Mucosa of stomach (tissue), 1 donor: ENCODE measurements at regions not wholly inside any gene's neighbourhood (a gene's known extent, or its start where the extent isn't known, plus 50 kb on each side); places are given as distances from the start of the nearest gene placed in this dataset.
"Not testable (repeated sequence)": the region's sequence is repeated elsewhere in the genome, so short reads cannot be mapped to it uniquely, and the experiment has no call there.

Source experiments
- H3K27me3 ChIP-seq: one replicate; pipeline ENCODE4 v1.7.0; 2013; ENCODE audit warnings: mild to moderate bottlenecking, low read length; ENCODE audit not compliant: control insufficient read depth, insufficient read depth
- H3K36me3 ChIP-seq: one replicate; pipeline ENCODE4 v1.7.0; 2013; ENCODE audit warnings: low read length; ENCODE audit not compliant: control insufficient read depth, insufficient read depth
- H3K4me1 ChIP-seq: one replicate; pipeline ENCODE4 v1.7.0; 2013; ENCODE audit warnings: mild to moderate bottlenecking, low read length; ENCODE audit not compliant: control insufficient read depth, insufficient read depth
- H3K4me3 ChIP-seq: one replicate; pipeline ENCODE4 v1.7.0; 2013; ENCODE audit warnings: low read length
- H3K9ac ChIP-seq: one replicate; pipeline ENCODE4 v1.7.0; 2013; ENCODE audit warnings: mild to moderate bottlenecking, low read length, moderate library complexity
- H3K9me3 ChIP-seq: one replicate; pipeline ENCODE4 v1.7.0; 2013; ENCODE audit warnings: mild to moderate bottlenecking, low read length, moderate library complexity; ENCODE audit not compliant: control insufficient read depth
- donor health status: Pancreatic carcinoma.

DNA sequence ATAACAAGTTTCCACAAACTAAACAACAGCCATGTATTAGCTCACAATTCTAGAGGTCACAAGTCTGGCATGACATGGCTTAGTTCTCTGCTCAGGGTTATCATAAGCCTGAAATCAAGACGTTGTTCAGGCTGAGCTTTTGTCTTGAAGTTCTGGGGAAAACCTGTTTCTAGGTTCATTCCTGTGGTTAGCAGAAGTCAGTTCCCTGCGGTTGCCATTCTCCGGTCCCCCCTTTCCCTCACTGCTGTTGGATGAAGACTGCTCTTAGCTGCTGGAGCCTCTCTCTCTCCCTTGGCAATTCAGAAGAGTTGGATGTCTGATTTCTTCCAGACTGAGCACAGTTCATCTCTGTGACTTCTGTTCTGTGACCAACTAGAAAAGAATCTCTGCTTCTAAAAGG lies 962.6 kb downstream of the PCDH7 start:
- Histone ChIP-seq H3K4me3 (no peak overlapping the region), H3K4me1 (no peaks in the 10 kb centered on the region), H3K9ac (no peak overlapping the region), H3K27me3 (no peaks in the 10 kb centered on the region), H3K36me3 (no peaks in the 10 kb centered on the region), H3K9me3 (no peaks in the 10 kb centered on the region)

DNA sequence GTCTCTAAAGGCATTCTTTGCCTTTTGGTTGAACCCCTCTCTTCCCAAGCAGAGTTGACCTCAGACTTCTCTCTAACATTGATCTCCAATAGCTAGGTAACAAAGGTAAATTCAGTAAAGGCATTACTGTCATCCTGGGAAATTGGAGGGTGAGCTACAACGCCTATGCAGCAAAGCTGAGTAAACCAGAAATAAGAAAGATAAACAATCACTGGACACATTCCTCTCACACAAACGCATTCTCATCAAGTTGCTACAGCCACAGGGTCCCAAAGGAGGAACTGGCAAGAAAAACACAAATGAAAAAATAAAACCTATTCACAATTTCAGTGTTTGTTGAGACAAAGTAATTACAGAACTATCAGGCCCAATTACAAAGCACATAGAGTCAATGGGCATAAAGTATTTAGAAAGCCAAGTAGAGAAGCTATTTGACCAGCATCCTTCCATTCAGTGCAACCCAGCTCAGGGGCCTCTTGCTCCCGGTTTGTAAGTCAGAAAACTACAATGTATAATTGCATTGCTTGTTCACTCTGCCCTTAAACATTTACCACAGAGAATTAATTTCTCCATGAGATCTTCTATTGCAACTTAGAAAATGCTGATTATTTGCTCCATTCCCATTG lies 967.7 kb downstream of the PCDH7 start:
- Histone ChIP-seq H3K4me3 (no peak overlapping the region), H3K9me3 (no peaks in the 10 kb centered on the region), H3K36me3 (no peaks in the 10 kb centered on the region), H3K9ac (no peak overlapping the region), H3K4me1 (no peaks in the 10 kb centered on the region), H3K27me3 (no peaks in the 10 kb centered on the region)

- H3K4me3 ChIP-seq = no peak overlapping the region
- H3K36me3 ChIP-seq = no peaks in the 10 kb centered on the region
- H3K4me1 ChIP-seq = no peaks in the 10 kb centered on the region
Measured at GRCh38 chr4:31692399-31692940, 972.3 kb downstream of the PCDH7 start.

DNA sequence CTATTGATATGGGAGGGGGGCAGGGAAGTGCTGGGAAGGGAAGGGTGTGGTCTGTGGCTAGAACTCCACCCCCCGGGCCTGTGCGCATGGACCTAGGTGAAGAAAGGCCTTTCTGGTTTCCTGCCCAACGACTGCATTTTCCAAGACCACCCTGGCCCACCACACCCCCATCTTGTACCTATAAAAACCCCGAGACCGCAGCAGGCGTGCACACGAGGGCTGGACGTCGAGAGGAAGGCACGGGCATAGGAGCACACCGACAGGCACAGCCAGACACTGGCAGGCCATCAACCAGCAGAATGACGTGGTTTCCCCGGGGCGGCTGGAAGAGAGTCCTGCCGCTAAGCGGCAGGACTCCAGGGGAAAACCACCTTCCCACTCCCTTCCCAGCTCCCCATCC lies 981.1 kb downstream of the PCDH7 start:
- no peaks in the 10 kb centered on the region for H3K36me3 ChIP-seq
- H3K9me3 ChIP-seq = no peaks in the 10 kb centered on the region
- H3K27me3 ChIP-seq = no peaks in the 10 kb centered on the region
- H3K9ac ChIP-seq = no peak overlapping the region
- no peak overlapping the region for H3K4me3 ChIP-seq
- no peaks in the 10 kb centered on the region for H3K4me1 ChIP-seq

More at GRCh38 chr4:31692399-31692940, 972.3 kb downstream of the PCDH7 start:
- Histone ChIP-seq H3K9me3 (no peaks in the 10 kb centered on the region), H3K9ac (no peak overlapping the region), H3K27me3 (no peaks in the 10 kb centered on the region)

DNA sequence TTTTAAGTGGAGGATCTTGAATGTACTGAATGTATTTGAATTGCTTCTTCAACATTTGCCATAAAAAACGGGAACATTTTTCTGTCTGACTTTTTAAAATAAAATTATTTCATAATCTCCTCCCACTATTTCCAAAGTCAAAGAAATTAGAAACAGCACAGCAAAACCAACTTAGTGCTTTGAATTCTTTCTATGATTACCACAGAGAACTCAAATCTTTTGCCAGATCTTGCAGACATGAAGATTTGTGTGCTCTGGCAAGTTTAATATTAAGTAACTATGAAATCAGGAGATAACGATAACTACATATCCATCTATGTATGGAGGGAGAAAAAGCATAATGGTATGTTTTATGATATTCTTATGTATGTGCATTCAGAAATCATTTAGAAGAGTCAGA lies 982.2 kb downstream of the PCDH7 start:
- Histone ChIP-seq H3K4me3 (no peak overlapping the region), H3K36me3 (no peaks in the 10 kb centered on the region), H3K9ac (no peak overlapping the region), H3K9me3 (no peaks in the 10 kb centered on the region), H3K27me3 (no peaks in the 10 kb centered on the region), H3K4me1 (no peaks in the 10 kb centered on the region)

DNA sequence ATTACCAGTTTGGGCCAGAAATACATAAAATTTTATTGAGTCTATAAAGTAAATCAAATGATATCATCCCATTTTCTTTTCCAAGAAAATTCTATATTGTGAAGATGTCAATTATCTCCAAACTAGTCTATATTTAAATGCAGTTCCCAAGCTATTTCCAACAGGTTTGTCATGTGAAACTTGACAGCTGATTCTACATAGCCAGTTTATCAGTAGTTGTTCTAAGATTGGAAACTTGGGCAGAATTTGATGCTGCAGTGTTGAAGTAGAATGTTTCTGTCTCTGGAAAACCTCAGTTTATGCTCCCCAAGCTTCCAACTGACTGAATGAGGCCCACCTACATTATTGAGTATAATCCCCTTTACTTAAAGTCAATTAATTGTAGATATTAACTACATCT lies 994.1 kb downstream of the PCDH7 start:
- Histone ChIP-seq H3K9ac (no peak overlapping the region), H3K4me3 (no peak overlapping the region), H3K9me3 (no peaks in the 10 kb centered on the region), H3K36me3 (no peaks in the 10 kb centered on the region), H3K27me3 (no peaks in the 10 kb centered on the region), H3K4me1 (no peaks in the 10 kb centered on the region)

- Histone ChIP-seq H3K4me1 (no peaks in the 10 kb centered on the region), H3K27me3 (no peaks in the 10 kb centered on the region), H3K4me3 (no peak overlapping the region), H3K9me3 (no peaks in the 10 kb centered on the region), H3K9ac (no peak overlapping the region), H3K36me3 (no peaks in the 10 kb centered on the region)
Measured at GRCh38 chr4:31715302-31715701, 995.1 kb downstream of the PCDH7 start.

- Histone ChIP-seq H3K4me3 (no peak overlapping the region), H3K4me1 (no peaks in the 10 kb centered on the region), H3K9me3 (no peaks in the 10 kb centered on the region), H3K36me3 (no peaks in the 10 kb centered on the region), H3K9ac (no peak overlapping the region), H3K27me3 (no peaks in the 10 kb centered on the region)
Measured at GRCh38 chr4:31727030-31727429, 1006.9 kb downstream of the PCDH7 start.

DNA sequence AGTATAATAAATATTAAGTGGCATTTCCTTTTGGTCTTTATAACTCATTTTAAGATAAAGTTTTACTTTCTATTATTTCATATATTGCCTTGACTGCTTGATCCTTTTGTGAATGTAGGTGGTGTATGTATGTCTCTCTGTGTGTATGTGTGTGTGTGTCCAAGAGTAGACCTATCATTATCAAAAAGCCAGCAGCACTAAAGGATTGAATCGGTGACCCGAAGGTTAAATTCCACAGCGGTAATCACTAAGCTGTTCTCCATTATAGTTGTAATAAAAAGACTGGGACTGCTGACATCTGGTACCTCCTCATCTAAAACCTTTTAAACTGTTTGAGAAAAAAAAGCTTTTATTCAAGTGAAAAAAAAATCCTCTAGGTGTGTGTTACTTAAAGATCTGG lies 1014.8 kb downstream of the PCDH7 start:
- H3K27me3 ChIP-seq = no peaks in the 10 kb centered on the region
- no peaks in the 10 kb centered on the region for H3K36me3 ChIP-seq
- no peak overlapping the region for H3K4me3 ChIP-seq
- H3K4me1 ChIP-seq = no peaks in the 10 kb centered on the region
- H3K9ac ChIP-seq = no peak overlapping the region
- no peaks in the 10 kb centered on the region for H3K9me3 ChIP-seq

DNA sequence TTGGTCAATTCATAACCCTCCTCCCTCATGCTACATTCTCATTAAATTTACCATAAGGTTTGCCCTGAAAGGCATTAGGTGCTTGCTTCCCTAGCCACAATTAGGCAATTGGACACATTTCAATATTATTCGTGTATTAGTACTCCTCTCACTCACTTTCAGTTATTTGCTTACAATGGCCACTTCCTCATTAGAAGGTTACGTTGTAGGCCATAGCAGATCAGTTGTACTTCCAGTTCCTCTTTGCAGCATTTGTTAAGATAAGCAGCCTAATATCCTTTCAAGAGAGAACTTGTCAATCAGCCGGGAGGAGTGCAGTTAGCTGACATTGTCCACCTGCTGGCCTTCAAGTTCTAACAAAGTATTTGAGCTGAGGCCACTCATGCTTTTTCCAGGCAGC lies 1017.2 kb downstream of the PCDH7 start:
- Histone ChIP-seq H3K36me3 (no peaks in the 10 kb centered on the region), H3K27me3 (no peaks in the 10 kb centered on the region), H3K9me3 (no peaks in the 10 kb centered on the region), H3K4me1 (no peaks in the 10 kb centered on the region), H3K9ac (no peak overlapping the region), H3K4me3 (no peak overlapping the region)

GRCh38 chr4:31741326-31741725 lies 1021.2 kb downstream of the PCDH7 start:
- no peaks in the 10 kb centered on the region for H3K36me3 ChIP-seq
- H3K4me1 ChIP-seq = no peaks in the 10 kb centered on the region
- no peaks in the 10 kb centered on the region for H3K9me3 ChIP-seq
- H3K27me3 ChIP-seq = no peaks in the 10 kb centered on the region
- no peak overlapping the region for H3K4me3 ChIP-seq
- H3K9ac ChIP-seq = no peak overlapping the region

DNA sequence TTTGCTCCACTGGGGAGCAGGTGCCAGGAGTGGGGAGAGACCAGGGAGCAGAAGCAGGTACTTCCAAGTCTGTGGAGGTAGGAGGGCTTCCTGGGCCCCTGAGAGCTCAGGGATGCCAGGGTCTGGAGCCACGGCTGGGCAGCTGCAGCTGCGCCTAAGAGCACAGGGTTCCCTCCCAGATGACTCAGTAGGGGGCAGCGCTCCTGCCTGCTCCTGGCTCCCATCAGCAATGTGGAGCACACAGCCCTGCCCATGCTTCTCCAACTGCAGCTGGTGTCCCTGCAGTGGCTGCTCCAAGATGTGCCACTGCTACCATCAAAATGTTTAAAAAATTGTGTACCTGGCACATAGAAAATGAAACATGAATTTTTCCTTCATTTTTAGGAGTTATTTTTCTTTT lies 1028.2 kb downstream of the PCDH7 start:
- no peaks in the 10 kb centered on the region for H3K36me3 ChIP-seq
- H3K27me3 ChIP-seq = no peaks in the 10 kb centered on the region
- H3K9ac ChIP-seq = no peak overlapping the region
- H3K4me1 ChIP-seq = no peaks in the 10 kb centered on the region
- H3K4me3 ChIP-seq = no peak overlapping the region
- H3K9me3 ChIP-seq = no peaks in the 10 kb centered on the region

- not testable (repeated sequence) for H3K4me3 ChIP-seq, H3K9me3 ChIP-seq, H3K9ac ChIP-seq, H3K36me3 ChIP-seq, H3K4me1 ChIP-seq, H3K27me3 ChIP-seq
Measured at GRCh38 chr4:31750581-31750980, 1030.4 kb downstream of the PCDH7 start.
